ENCODE measurements at regions not wholly inside any gene's neighbourhood (a gene's known extent, or its start where the extent isn't known, plus 50 kb on each side); places are given as distances from the start of the nearest gene placed in this dataset.

GRCh38 chr1:234967121-234967520 lies 161.5 kb downstream of the TOMM20 start:
- Histone ChIP-seq H3K4me3 (ENCODE audit: low read length) (no peak overlapping the region), H3K27ac (ENCODE audit: low read length) (no peak overlapping the region), H3K9ac (ENCODE audit: low read depth, low read length) (no peak overlapping the region), H3K9me3 (ENCODE audit: insufficient read depth, low read depth, low read length) (no peaks in the 10 kb centered on the region), H3K36me3 (ENCODE audit: insufficient read depth, low read depth, low read length) (no peaks in the 10 kb centered on the region), H3K27me3 (ENCODE audit: insufficient read depth, low read length) (peaks cover 13% of the 10 kb centered on the region; the same call in 1 of the 2 replicates), H3K4me1 (ENCODE audit: insufficient read depth, low read length) (peaks cover 34% of the 10 kb centered on the region)

GRCh38 chr1:234965111-234965510 lies 163.5 kb downstream of the TOMM20 start:
- Histone ChIP-seq H3K27ac (ENCODE audit: low read length) (no peak overlapping the region), H3K36me3 (ENCODE audit: insufficient read depth, low read depth, low read length) (no peaks in the 10 kb centered on the region), H3K27me3 (ENCODE audit: insufficient read depth, low read length) (peaks cover 13% of the 10 kb centered on the region; the same call in 1 of the 2 replicates), H3K4me1 (ENCODE audit: insufficient read depth, low read length) (peaks cover 14% of the 10 kb centered on the region), H3K9ac (ENCODE audit: low read depth, low read length) (no peak overlapping the region), H3K4me3 (ENCODE audit: low read length) (no peak overlapping the region), H3K9me3 (ENCODE audit: insufficient read depth, low read depth, low read length) (no peaks in the 10 kb centered on the region)

GRCh38 chr1:234963904-234964702 lies 164.5 kb downstream of the TOMM20 start:
- no peaks in the 10 kb centered on the region for H3K36me3 ChIP-seq (ENCODE audit: insufficient read depth, low read depth, low read length)
- H3K4me1 ChIP-seq (ENCODE audit: insufficient read depth, low read length): peaks cover 7% of the 10 kb centered on the region; the same call in 1 of the 2 replicates
- H3K27me3 ChIP-seq (ENCODE audit: insufficient read depth, low read length): peaks cover 8% of the 10 kb centered on the region; the same call in 1 of the 2 replicates
- no peak overlapping the region for H3K9ac ChIP-seq (ENCODE audit: low read depth, low read length)
- H3K4me3 ChIP-seq (ENCODE audit: low read length): no peak overlapping the region
- H3K27ac ChIP-seq (ENCODE audit: low read length): no peak overlapping the region
- no peaks in the 10 kb centered on the region for H3K9me3 ChIP-seq (ENCODE audit: insufficient read depth, low read depth, low read length)

GRCh38 chr1:234963180-234963903 lies 165.3 kb downstream of the TOMM20 start:
- peaks cover under 1% of the 10 kb centered on the region; the same call in 1 of the 2 replicates for H3K27me3 ChIP-seq (ENCODE audit: insufficient read depth, low read length)
- H3K4me3 ChIP-seq (ENCODE audit: low read length): no peak overlapping the region
- no peak overlapping the region for H3K27ac ChIP-seq (ENCODE audit: low read length)
- H3K9ac ChIP-seq (ENCODE audit: low read depth, low read length): no peak overlapping the region
- no peaks in the 10 kb centered on the region for H3K9me3 ChIP-seq (ENCODE audit: insufficient read depth, low read depth, low read length)
- H3K4me1 ChIP-seq (ENCODE audit: insufficient read depth, low read length): peaks cover 6% of the 10 kb centered on the region; the same call in 1 of the 2 replicates
- no peaks in the 10 kb centered on the region for H3K36me3 ChIP-seq (ENCODE audit: insufficient read depth, low read depth, low read length)

- Histone ChIP-seq H3K36me3 (ENCODE audit: insufficient read depth, low read depth, low read length) (no peaks in the 10 kb centered on the region), H3K9me3 (ENCODE audit: insufficient read depth, low read depth, low read length) (no peaks in the 10 kb centered on the region), H3K4me1 (ENCODE audit: insufficient read depth, low read length) (peaks cover 15% of the 10 kb centered on the region), H3K4me3 (ENCODE audit: low read length) (no peak overlapping the region), H3K27ac (ENCODE audit: low read length) (no peak overlapping the region), H3K27me3 (ENCODE audit: insufficient read depth, low read length) (no peaks in the 10 kb centered on the region), H3K9ac (ENCODE audit: low read depth, low read length) (no peak overlapping the region)
Measured at GRCh38 chr1:234962340-234962989, 166.2 kb downstream of the TOMM20 start.

- H3K4me1 ChIP-seq (ENCODE audit: insufficient read depth, low read length): peaks cover 22% of the 10 kb centered on the region
- no peaks in the 10 kb centered on the region for H3K36me3 ChIP-seq (ENCODE audit: insufficient read depth, low read depth, low read length)
- no peak overlapping the region for H3K4me3 ChIP-seq (ENCODE audit: low read length)
- no peak overlapping the region for H3K27ac ChIP-seq (ENCODE audit: low read length)
- H3K9me3 ChIP-seq (ENCODE audit: insufficient read depth, low read depth, low read length): no peaks in the 10 kb centered on the region
- no peak overlapping the region for H3K9ac ChIP-seq (ENCODE audit: low read depth, low read length)
- H3K27me3 ChIP-seq (ENCODE audit: insufficient read depth, low read length): no peaks in the 10 kb centered on the region
Measured at GRCh38 chr1:234961456-234962339, 166.9 kb downstream of the TOMM20 start.

- H3K9me3 ChIP-seq (ENCODE audit: insufficient read depth, low read depth, low read length): no peaks in the 10 kb centered on the region
- H3K36me3 ChIP-seq (ENCODE audit: insufficient read depth, low read depth, low read length): no peaks in the 10 kb centered on the region
- no peak overlapping the region for H3K27ac ChIP-seq (ENCODE audit: low read length)
- no peak overlapping the region for H3K4me3 ChIP-seq (ENCODE audit: low read length)
- H3K27me3 ChIP-seq (ENCODE audit: insufficient read depth, low read length): no peaks in the 10 kb centered on the region
- peaks cover 23% of the 10 kb centered on the region for H3K4me1 ChIP-seq (ENCODE audit: insufficient read depth, low read length)
- H3K9ac ChIP-seq (ENCODE audit: low read depth, low read length): no peak overlapping the region
Measured at GRCh38 chr1:234960722-234961455, 167.7 kb downstream of the TOMM20 start.

GRCh38 chr1:234958706-234959657 lies 169.7 kb downstream of the TOMM20 start:
- no peak overlapping the region for H3K9ac ChIP-seq (ENCODE audit: low read depth, low read length)
- no peak overlapping the region for H3K27ac ChIP-seq (ENCODE audit: low read length)
- no peaks in the 10 kb centered on the region for H3K27me3 ChIP-seq (ENCODE audit: insufficient read depth, low read length)
- H3K4me1 ChIP-seq (ENCODE audit: insufficient read depth, low read length): peaks cover 26% of the 10 kb centered on the region
- no peaks in the 10 kb centered on the region for H3K36me3 ChIP-seq (ENCODE audit: insufficient read depth, low read depth, low read length)
- no peak overlapping the region for H3K4me3 ChIP-seq (ENCODE audit: low read length)
- no peaks in the 10 kb centered on the region for H3K9me3 ChIP-seq (ENCODE audit: insufficient read depth, low read depth, low read length)

GRCh38 chr1:234958066-234958705 lies 170.5 kb downstream of the TOMM20 start:
- Histone ChIP-seq H3K27me3 (ENCODE audit: insufficient read depth, low read length) (no peaks in the 10 kb centered on the region), H3K9me3 (ENCODE audit: insufficient read depth, low read depth, low read length) (no peaks in the 10 kb centered on the region), H3K9ac (ENCODE audit: low read depth, low read length) (peak overlapping the region; percentile 75; the same call in 1 of the 2 replicates), H3K4me3 (ENCODE audit: low read length) (no peak overlapping the region), H3K4me1 (ENCODE audit: insufficient read depth, low read length) (peaks cover 26% of the 10 kb centered on the region), H3K36me3 (ENCODE audit: insufficient read depth, low read depth, low read length) (no peaks in the 10 kb centered on the region), H3K27ac (ENCODE audit: low read length) (peak overlapping the region; percentile 3)

All from iPS-20b (cell line).